ENCODE measurements at regions not wholly inside any gene's neighbourhood (a gene's known extent, or its start where the extent isn't known, plus 50 kb on each side); places are given as distances from the start of the nearest gene placed in this dataset.

GRCh38 chr5:29214839-29215238 lies 1978.6 kb upstream of the CDH6 start:
- Histone ChIP-seq H2BK120ac (ENCODE audit: low read depth, low read length, poor library complexity, severe bottlenecking) (no peak overlapping the region), H3K27ac (ENCODE audit: insufficient read length, low read depth, low read length) (no peak overlapping the region), H3K9me3 (ENCODE audit: control insufficient read depth, low read depth, low read length) (no peaks in the 10 kb centered on the region), H3K23me2 (ENCODE audit: insufficient read length, low read depth, low read length, poor library complexity, severe bottlenecking) (no peaks in the 10 kb centered on the region), H4K5ac (ENCODE audit: insufficient read length, low read depth, low read length) (no peak overlapping the region), H3K27me3 (ENCODE audit: insufficient read depth, low read length) (no peaks in the 10 kb centered on the region), H2BK15ac (ENCODE audit: low read depth, low read length) (no peak overlapping the region), H3K79me1 (ENCODE audit: insufficient read depth, low read depth, low read length, poor library complexity, severe bottlenecking) (no peaks in the 10 kb centered on the region), H3K23ac (ENCODE audit: insufficient read length, low read depth, low read length) (no peak overlapping the region), H2AK5ac (ENCODE audit: insufficient read length, low read length) (no peak overlapping the region), H3T11ph (ENCODE audit: low read length) (no peak overlapping the region), H2AFZ (ENCODE audit: low read length) (no peak overlapping the region), H4K20me1 (ENCODE audit: control insufficient read depth, insufficient read depth, insufficient read length) (no peaks in the 10 kb centered on the region), H3K4ac (ENCODE audit: low read depth, low read length) (no peak overlapping the region), H2BK5ac (ENCODE audit: insufficient read length, low read length) (no peak overlapping the region), H3K9ac (ENCODE audit: extremely low read depth, insufficient read length, low read length) (no peak overlapping the region), H2BK12ac (ENCODE audit: insufficient read length, low read depth, low read length) (no peak overlapping the region), H3K14ac (ENCODE audit: insufficient read depth, low read length) (no peak overlapping the region), H3K4me1 (ENCODE audit: insufficient read depth, low read length) (no peaks in the 10 kb centered on the region; the same call in 1 of the 2 replicates), H3K79me2 (ENCODE audit: insufficient read depth, low read length) (no peaks in the 10 kb centered on the region), H3K56ac (ENCODE audit: insufficient read length, low read depth, low read length) (no peak overlapping the region), H4K91ac (ENCODE audit: insufficient read length, low read depth, low read length) (no peak overlapping the region), H3K4me2 (ENCODE audit: insufficient read depth, insufficient read length, low read length) (no peak overlapping the region), H4K8ac (replicated peaks; ENCODE audit: insufficient read length, low read depth, low read length) (no peak overlapping the region), H3K18ac (ENCODE audit: insufficient read length, low read depth, low read length) (no peak overlapping the region), H2BK20ac (ENCODE audit: low read depth, low read length, poor library complexity, severe bottlenecking) (no peak overlapping the region)
- Mint-ChIP-seq H3K36me3 (ENCODE audit: insufficient read depth in 1 of 3, low read depth in 3 of 3) (peaks cover 0 to 8% (median 2%) of the 10 kb centered on the region in 3 experiments; a peak in 3 of 7 replicates), H3K4me3 (no peak overlapping the region), H3K27me3 (ENCODE audit: low read depth) (no peaks in the 10 kb centered on the region), H3K9me3 (peaks cover 0 to 2% of the 10 kb centered on the region in 2 experiments; a peak in 2 of 5 replicates), H3K4me1 (peaks cover 24 to 25% of the 10 kb centered on the region in 2 experiments), H3K27ac (no peak overlapping the region)
- no peak for DNase-seq
- WGBS (ENCODE audit: extremely low coverage, insufficient read length, low lambda C conversion rate): no CpG with 5 or more reads among the region's 1 CpG
- no peak for TF ChIP-seq CTCF (conservative IDR thresholded peaks at IDR 0.05)

All from H9 (cell line).